GM18517 (cell line): ENCODE measurements at regions not wholly inside any gene's neighbourhood (a gene's known extent, or its start where the extent isn't known, plus 50 kb on each side); places are given as distances from the start of the nearest gene placed in this dataset.
"Not testable (repeated sequence)": the region's sequence is repeated elsewhere in the genome, so short reads cannot be mapped to it uniquely, and the experiment has no call there.

ENCODE experiments used
- ATAC-seq: cut with Tn5 transposase; IDR thresholded peaks from one replicate; pipeline ENCODE4 v1.9.1; 2021; ENCODE audit warnings: mild to moderate bottlenecking, moderate library complexity; ENCODE audit not compliant: unreplicated experiment

DNA sequence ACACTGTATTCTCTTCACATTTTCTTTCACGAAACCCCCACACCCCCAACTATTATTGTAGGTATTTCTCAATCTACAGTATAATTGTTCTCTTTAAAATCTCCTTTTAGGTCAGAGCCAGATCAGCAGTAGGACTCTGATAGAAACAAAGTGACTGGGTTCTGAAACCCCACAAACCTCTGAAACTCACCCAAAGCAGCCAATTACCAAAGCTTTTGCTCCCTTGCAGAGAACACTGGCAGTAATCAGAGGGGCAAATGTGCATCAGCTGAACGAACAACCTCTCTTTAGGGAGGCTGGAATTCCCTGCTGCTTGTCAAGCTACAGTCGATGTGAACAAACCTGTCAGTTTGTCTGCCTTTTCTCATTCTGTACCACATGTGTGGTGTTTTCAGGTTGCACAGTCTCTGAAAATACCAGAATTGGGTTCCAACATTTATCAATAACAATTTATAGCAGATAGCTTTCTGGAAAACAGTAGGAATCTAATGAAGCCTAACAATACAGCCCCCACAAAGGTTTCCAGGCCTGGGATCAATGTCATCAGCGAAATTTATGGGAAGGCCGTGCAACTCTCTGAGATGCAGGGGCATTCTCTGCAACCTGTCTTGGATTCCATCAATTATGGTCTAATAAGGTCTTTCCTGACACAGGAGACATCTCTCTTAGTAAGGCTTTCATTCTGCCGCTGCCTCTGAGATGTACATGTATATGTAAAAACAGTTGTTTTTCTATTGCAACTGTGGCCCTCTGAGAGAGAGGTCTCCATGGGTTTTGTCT lies 395.9 kb downstream of the GPAT3 start:
- ATAC-seq: no peak

DNA sequence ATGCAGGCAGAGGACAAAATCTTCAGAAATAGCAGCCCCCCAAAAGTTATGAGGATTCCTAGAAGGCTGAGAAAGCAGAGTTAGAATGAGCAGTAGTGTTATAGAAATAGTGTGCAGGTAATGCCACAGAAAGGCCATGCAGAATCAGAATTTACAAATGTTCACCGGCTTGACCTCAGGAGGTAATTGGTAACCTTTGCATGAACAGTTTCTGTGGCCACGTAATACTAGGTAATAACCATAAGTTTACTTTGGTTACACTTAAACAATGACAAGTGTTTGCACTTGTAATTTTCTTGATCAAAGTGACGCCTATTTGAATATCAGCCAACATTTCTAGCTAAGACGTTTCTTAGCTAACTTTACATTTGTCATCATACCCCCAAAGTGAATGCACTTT lies 393.6 kb downstream of the GPAT3 start:
- ATAC-seq: no peak

DNA sequence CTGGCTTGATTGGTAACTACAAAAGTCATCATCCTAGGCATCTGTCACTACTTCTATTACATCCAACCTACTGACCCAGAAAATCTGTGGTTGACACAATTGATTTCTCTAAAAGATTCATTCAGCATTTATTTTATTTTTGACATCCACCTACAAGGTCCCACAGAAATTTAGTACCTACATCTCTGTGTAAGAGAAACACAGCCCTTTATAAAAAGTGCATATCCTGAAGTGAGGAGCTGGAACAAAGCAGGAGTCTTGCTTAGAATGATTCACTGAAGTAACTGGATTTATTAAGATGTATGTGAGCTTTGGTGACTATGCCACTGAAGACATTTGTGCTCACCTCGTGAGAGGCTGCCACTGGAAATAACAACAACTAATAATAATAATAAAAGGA lies 391.0 kb downstream of the GPAT3 start:
- ATAC-seq: no peak

DNA sequence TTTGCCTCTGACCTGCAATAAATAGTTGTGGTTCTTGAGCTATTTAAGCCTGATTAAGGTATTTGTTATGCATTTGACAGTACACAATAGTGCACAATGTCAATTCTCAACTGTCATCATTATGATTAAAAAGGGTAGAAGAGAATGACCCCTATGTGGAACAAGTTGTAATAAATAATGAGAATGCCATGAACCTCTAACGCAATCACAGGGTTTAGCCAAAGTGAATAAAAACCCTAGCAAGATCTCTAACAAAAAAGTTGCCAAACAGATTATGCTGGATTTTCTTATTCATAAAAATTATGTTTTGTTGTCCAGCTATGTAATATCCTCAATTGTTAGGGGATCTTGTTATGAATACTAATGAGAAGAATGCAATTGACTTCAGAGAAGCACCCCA lies 387.4 kb downstream of the GPAT3 start:
- no peak for ATAC-seq

DNA sequence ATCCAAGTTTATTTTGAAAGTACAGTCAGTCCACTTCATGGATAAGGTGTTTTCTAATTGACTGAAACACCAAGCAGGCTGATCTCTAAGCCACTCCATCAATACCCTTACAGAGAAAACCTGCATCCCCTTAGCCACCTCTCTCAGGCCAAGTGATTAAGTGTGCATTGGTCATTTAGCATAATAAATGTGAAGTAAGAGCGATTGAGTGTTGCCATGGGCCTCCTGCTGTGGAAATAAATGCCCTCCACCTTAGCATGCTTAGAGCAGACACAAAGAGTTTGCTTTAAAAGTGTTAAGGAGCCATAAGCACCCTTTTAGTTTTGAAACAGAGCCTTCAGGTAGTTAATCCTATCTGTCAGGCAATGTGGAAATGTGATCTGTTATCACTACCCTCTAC lies 386.5 kb downstream of the GPAT3 start:
- no peak for ATAC-seq

DNA sequence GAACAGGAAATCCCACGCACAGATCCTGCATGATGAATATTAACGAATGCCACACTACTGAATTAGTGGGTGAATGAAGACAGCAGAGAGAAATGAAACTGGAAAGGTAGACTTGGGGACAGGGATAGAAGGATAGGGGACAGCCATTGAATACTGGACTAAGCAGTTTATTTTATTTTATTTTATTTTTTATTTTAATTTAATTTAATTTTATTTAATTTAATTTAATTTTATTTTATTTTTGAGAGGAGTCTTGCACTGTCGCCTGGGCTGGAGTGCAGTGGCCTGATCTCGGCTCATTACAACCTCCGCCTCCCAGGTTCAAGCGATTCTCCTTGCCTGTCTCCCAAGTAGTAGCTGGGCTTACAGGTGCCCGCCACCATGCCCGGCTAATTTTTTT lies 385.2 kb downstream of the GPAT3 start:
- no peak for ATAC-seq

DNA sequence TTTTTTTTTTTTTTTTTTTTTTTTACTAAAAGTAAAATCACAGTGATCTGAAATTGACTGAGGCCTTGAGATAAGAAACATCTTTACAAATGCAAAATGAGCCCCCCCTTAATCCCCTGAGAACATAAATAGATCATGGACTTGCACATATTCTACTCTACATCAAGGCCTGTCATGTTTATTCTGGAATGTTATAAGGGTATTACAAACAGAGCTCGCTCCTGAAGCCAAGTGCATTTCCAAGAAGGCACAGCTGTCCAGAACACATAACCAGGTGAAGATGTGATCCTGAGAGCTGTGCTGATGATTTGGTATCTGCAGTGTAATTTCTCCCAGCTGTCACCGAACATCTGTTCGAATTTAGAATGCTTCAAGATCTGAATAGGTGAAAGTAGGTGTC lies 384.5 kb downstream of the GPAT3 start:
- ATAC-seq: no peak

DNA sequence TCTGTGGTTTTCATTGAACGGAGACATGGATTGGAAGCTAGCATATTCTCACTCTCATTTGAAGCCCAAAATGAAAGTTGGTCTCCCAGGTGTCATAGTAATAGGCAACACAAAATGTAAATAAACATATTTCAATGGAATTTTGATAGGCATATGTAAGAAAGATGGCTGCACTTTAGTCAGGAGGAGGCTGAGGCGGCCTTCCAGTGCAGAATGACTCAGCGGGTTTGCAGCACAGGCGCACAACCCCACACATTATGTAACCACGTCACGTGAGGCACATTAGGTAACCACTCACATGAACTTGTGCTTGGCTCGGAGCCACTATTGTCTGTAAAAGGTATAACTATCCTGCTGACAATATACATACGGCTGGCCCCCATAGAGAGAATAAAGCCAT lies 381.7 kb downstream of the GPAT3 start:
- no peak for ATAC-seq

DNA sequence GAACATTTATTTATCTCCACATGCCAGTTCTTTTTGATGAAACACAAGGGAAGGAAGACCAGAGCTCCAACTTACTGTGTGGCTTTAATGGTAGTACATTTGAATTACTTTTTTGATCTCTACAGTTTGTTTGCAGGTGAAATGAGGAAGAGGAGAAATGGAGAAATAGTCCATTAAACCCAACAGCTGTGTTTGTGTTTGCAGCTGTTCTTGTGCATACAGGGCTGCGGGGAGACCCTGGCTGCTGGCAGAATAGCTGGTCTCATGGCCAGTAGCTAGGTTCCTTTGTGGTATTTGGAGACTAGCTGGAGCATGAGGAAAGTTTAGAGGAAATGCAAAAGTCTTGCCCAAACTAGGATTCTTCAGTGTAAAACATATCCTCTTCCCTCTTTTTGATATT lies 374.8 kb downstream of the GPAT3 start:
- ATAC-seq: no peak

DNA sequence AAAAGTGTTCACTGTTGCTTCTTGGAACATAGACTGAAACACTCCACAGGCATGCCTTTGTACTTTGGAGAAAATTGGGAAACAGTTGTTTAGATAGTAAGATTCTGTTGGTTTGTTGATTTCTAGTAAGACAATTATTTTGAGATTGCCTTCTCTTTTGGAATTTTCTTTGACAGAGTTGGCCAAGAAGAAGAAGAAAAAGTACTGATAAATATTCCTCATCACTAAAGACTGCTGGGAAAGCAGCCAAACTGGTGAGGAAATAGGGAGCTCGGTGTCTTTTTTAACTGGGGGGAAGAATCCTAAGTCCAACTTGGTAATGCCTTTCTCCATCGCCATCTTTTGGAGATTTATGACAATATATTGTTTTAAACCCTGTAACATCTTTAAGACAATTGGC lies 370.7 kb downstream of the GPAT3 start:
- ATAC-seq: no peak

DNA sequence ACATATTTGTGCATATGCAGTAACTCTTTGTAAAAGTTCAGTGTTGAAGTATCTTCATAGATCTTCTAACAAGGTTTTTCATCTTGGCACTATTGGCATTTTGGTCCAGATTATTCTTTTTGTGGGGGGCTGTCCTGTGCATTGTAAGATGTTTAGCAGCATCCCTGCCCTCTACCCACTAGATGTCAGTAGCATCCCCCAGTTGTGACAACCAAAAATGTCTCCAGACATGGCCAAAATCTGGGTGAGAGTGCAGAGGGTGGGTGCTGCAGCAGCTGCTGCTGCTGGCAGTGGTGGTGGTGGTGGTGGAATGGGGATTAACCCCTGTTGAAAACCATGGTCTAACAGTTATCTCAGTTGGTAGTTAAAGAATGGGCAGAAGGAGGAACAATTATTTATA lies 370.0 kb downstream of the GPAT3 start:
- ATAC-seq: no peak

DNA sequence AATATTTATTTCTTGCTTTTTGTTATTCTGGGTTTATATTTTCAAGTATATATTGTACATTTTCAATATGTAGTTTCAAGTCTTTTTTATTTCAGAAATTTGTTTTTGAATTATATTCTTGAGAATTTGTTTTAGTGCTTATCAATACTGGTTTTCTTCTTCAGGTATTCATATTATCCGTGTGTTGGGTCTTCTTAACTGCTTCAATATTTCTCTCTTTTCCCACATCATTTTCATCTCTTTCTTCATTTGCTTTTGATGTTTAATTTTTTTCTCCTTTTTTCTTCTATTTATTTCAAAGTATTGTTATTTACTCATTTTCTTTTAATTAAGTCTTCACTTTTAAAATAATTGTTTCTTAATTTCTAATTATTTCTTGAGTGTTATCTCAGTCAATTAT lies 367.8 kb downstream of the GPAT3 start:
- not testable (repeated sequence) for ATAC-seq

DNA sequence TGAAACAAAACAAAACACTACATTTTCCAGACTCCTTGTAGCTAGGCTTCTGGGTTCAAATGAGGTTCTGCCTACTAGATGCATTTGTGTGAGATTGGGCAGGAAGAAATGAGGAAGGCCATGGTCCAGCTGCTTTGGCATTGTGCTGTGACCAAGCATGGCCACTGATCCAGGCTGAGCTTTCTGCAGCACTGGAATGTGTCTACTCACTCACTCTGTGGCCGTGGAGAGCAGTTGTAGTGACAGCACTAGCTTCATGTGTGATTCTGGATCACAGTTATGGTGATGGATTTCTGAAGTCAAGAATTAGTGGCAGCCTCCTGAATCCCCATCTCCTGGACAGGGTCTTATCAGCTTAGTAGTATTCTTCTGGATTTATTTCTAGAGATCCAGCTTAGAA lies 358.9 kb downstream of the GPAT3 start:
- no peak for ATAC-seq

DNA sequence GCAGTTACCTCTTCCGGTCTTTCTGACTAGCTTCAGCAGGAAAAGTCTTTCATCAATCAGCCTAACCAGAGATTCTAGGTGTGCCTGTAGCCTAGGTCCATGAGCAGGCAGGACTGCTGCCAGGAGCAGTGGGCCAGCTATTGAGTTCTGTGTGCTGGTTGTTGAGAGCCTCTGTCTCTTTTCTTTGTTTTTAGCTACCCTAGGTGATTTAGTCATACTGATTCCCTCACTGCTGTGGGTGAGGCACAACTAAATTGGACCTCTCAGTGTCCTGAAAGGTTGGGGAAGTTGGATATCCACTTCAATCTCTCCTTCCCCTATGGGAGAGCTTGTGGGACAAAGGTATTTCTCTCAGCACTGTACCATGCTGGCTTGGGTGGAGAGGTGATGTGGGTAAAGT lies 354.9 kb downstream of the GPAT3 start:
- ATAC-seq: no peak

DNA sequence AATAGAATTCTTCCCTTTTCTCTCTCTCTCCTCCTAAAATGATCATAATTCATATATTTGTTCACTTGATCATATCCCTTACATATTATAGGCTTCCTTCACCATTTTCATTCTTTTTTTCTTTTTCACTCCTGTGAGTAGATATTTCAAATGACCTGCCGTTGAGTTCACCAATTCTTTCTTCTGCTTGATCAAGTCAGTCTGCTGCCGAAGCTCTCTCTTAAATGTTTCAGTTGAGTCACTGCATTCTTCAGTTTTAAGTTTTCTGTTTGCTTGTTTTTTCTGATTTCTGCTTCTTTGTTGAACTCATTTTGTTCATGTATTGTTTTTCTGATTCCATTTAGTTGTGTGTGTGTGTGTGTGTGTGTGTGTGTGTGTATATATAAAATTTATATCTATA lies 354.3 kb downstream of the GPAT3 start:
- ATAC-seq: no peak

DNA sequence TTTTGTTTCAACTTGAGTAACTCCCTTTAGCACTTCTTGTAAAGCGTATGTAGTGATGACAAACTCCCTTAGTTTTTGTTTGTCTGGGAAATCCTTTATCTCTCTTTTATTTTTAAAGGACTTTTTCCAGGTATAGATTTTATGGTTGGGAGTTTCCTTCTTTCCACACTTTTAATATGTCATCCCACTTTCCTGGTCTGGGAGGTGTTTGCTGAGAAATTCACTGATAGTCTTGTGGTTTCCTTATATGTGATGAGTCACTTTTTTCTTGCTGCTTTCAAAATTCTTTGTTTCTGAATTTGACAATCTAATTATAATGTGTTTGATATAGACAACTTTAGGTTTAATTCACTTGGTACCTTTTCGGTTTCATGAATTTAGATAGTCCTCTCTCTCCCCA lies 353.9 kb downstream of the GPAT3 start:
- ATAC-seq: no peak

DNA sequence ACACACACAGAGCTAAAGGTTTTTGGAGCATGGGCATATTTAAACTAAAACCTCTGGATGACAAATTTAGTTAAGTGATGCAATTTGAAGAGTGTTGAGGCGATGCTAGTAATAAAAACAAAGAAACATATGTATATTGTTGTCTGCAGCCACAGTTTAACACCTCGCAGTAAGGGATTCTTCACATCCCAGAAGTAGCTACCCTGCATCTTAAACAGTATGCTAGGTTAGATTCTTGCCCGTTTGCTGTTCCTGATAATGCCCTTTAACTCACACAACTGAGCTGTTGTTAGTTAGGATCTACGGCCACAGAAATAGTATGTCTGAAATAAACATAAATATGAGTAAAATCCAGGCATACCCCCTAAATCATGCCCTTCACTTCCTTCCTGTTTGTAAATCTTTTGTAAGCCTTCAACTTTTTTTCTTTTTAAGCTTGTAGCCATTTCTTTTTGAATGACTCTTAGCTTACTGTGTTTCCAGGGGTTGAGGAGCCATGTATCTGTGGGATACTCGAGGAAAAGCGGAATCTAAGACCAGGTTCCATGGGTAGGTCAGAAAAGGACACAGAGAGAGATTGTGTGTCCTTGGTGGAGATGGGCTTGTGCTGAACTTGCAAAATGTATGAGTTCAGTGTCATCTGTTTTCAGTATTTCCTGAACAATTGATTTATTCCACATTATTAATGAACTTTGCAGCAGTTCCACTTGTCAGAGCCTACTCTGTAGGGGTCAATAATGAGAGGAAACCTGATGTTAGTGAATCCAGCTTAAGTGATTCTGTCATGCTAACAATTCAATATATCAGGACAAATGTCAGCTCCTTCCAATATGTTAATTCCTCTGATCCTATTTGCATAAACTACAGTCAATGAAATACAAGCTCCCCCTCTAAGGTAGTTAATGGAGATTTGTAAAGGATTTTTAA lies 349.6 kb downstream of the GPAT3 start:
- ATAC-seq: no peak

DNA sequence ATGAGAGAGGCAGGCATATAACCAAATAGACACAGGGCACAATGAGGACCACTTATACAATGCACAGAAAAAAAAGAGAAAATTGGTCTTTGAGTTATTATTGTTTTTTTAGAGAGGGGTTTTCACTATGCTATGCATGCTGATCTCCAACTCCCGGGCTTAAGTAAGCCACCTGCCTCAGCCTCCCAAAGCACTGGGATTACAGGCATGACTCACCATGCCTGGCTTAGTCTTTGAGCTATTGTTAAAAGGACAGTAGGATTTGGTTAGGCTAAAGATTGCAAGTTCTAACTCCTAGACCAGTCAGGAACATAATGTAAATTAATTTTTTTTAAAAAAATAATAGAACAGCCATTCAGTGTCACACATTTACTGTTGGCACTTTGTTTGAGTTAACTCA lies 340.1 kb downstream of the GPAT3 start:
- no peak for ATAC-seq

DNA sequence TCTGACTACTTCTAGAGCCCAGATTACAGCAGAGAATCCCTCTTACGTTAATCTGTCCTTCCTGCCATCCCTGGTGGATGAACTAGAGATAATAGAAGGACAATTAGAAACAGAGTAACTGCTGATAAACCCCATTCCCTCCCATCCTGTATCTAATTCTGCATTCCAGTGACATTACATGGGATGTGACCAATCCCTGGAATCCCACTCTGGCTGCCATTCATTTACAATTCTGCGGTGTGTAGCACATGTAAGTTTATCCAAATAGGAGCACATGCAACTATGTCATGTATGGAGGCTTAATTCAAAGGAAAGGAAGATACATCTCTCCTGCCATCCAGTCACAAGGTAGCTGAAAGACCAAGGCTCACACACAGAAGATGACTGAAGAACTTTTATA lies 339.5 kb downstream of the GPAT3 start:
- ATAC-seq: no peak

DNA sequence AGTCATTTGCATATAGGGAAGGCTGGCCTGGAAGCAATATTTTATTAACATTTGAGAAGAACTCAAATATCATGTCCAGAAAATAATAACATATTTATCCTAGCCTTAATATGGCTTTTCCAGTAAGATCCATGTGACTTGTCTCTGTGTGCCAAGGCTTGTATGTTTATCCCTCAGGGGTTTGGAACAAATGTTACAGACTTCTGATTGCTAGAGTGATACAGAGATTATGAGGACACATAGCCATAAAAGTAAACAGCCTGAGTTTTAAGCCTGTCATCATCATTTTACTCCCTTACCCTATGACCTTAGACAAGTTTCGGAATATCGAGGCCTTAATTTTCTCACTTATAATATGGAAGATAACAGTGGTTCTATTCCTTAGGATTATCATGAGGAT lies 338.1 kb downstream of the GPAT3 start:
- no peak for ATAC-seq

DNA sequence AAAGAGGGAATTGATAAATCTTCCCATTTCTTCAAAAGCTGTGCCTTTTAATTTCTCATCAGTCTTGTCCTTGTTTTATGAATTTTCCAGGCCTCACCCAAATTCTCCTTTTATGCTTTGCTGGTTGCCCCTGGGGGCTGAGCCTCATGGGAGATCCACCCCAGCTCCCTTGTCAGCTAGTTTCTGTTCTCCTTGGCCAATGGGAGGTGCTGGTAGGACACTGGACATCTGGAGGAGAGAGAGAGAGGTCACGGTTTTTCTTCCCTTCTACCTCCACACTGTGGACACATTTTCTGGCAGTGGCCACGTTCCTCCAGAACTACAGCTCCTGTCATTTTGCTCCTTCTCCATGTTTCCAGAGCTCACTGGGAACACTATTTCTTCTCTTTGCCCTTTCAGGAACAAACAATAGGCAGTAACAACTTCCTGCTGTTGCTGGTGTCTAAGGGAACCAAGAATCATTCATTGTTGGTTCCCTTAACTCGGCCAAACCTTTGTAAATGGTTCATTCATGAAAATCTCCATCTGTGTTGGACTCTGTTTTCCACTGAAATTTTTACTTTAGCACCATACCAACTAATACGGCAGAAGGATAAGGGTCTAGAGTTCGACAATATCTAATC lies 334.5 kb downstream of the GPAT3 start:
- no peak for ATAC-seq
